ENCODE measurements at regions not wholly inside any gene's neighbourhood (a gene's known extent, or its start where the extent isn't known, plus 50 kb on each side); places are given as distances from the start of the nearest gene placed in this dataset.

DNA sequence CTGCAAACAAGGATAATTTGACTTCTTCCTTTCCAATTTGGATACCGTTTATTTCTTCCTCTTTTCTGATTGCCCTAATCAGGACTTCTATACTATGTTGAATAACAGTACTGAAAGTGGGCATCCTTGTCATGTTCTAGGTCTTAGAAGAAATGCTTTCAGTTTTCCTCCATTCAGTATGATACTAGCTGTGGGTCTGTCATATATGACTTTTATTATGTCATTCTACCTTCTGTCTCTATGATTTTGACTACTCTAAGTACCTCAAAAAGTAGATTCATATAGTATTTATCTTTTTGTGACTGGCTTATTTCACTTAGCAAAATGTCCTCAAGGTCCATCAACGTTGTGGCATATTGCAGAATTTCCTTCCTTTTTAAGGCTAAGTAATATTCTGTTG, 111.5 kb upstream of the RBBP6 start:
- Histone ChIP-seq H3K4ac (ENCODE audit: low read depth, low read length) (no peak overlapping the region), H2BK15ac (ENCODE audit: low read depth, low read length) (no peak overlapping the region), H3K4me1 (ENCODE audit: insufficient read depth, low read length) (no peaks in the 10 kb centered on the region), H2AFZ (ENCODE audit: low read length) (no peak overlapping the region), H3K79me1 (ENCODE audit: insufficient read depth, low read depth, low read length, poor library complexity, severe bottlenecking) (no peaks in the 10 kb centered on the region), H3K18ac (ENCODE audit: insufficient read length, low read depth, low read length) (no peak overlapping the region), H3K9ac (ENCODE audit: extremely low read depth, insufficient read length, low read length) (no peak overlapping the region), H2BK120ac (ENCODE audit: low read depth, low read length, poor library complexity, severe bottlenecking) (no peak overlapping the region), H4K8ac (replicated peaks; ENCODE audit: insufficient read length, low read depth, low read length) (no peak overlapping the region), H2BK20ac (ENCODE audit: low read depth, low read length, poor library complexity, severe bottlenecking) (no peak overlapping the region), H3K4me2 (ENCODE audit: insufficient read depth, insufficient read length, low read length) (no peak overlapping the region), H3K79me2 (ENCODE audit: insufficient read depth, low read length) (no peaks in the 10 kb centered on the region), H3K56ac (ENCODE audit: insufficient read length, low read depth, low read length) (no peak overlapping the region), H2AK5ac (ENCODE audit: insufficient read length, low read length) (no peak overlapping the region), H2BK5ac (ENCODE audit: insufficient read length, low read length) (no peak overlapping the region), H3K23ac (ENCODE audit: insufficient read length, low read depth, low read length) (no peak overlapping the region), H4K5ac (ENCODE audit: insufficient read length, low read depth, low read length) (no peak overlapping the region), H2BK12ac (ENCODE audit: insufficient read length, low read depth, low read length) (no peak overlapping the region), H3K23me2 (ENCODE audit: insufficient read length, low read depth, low read length, poor library complexity, severe bottlenecking) (no peaks in the 10 kb centered on the region), H3K27me3 (ENCODE audit: insufficient read depth, low read length) (no peaks in the 10 kb centered on the region), H3K14ac (ENCODE audit: insufficient read depth, low read length) (no peak overlapping the region), H3T11ph (ENCODE audit: low read length) (no peak overlapping the region), H4K91ac (ENCODE audit: insufficient read length, low read depth, low read length) (no peak overlapping the region), H3K27ac (ENCODE audit: insufficient read length, low read depth, low read length) (no peak overlapping the region), H3K9me3 (ENCODE audit: control insufficient read depth, low read depth, low read length) (no peaks in the 10 kb centered on the region), H4K20me1 (ENCODE audit: control insufficient read depth, insufficient read depth, insufficient read length) (no peaks in the 10 kb centered on the region)
- Mint-ChIP-seq H3K9me3 (peaks cover 9 to 10% of the 10 kb centered on the region in 2 experiments), H3K4me3 (no peak overlapping the region), H3K36me3 (ENCODE audit: insufficient read depth in 1 of 3, low read depth in 3 of 3) (no peaks in the 10 kb centered on the region; a peak in 1 of 7 replicates), H3K27ac (no peak overlapping the region), H3K4me1 (peaks cover 5 to 15% of the 10 kb centered on the region in 2 experiments), H3K27me3 (ENCODE audit: low read depth) (peaks cover 2% of the 10 kb centered on the region)
- no CpG with 5 or more reads among the region's 2 CpGs for WGBS (ENCODE audit: extremely low coverage, insufficient read length, low lambda C conversion rate)
- TF ChIP-seq, protein P1, sequence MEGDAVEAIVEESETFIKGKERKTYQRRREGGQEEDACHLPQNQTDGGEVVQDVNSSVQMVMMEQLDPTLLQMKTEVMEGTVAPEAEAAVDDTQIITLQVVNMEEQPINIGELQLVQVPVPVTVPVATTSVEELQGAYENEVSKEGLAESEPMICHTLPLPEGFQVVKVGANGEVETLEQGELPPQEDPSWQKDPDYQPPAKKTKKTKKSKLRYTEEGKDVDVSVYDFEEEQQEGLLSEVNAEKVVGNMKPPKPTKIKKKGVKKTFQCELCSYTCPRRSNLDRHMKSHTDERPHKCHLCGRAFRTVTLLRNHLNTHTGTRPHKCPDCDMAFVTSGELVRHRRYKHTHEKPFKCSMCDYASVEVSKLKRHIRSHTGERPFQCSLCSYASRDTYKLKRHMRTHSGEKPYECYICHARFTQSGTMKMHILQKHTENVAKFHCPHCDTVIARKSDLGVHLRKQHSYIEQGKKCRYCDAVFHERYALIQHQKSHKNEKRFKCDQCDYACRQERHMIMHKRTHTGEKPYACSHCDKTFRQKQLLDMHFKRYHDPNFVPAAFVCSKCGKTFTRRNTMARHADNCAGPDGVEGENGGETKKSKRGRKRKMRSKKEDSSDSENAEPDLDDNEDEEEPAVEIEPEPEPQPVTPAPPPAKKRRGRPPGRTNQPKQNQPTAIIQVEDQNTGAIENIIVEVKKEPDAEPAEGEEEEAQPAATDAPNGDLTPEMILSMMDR (conservative IDR thresholded peaks at IDR 0.05), result no peak
- no peak for DNase-seq
